Left colon (tissue), 2 donors: ENCODE measurements at regions not wholly inside any gene's neighbourhood (a gene's known extent, or its start where the extent isn't known, plus 50 kb on each side); places are given as distances from the start of the nearest gene placed in this dataset.
"Not testable (repeated sequence)": the region's sequence is repeated elsewhere in the genome, so short reads cannot be mapped to it uniquely, and the experiment has no call there.

Source experiments
- ATAC-seq: fragments of 200-7000 bp; cut with Tn5 transposase; one replicate; pipeline ENCODE4 v1.9.1; 2020; ENCODE audit warnings: mild to moderate bottlenecking, moderate library complexity
- DNase-seq, 2 donors: peaks; one replicate each; pipeline ENCODE4 v3.0.0-alpha.2; 2020
- intact Hi-C, 2 donors: fragments of 100-400 bp; cut with DNase I in 1 of 2; cut with micrococcal nuclease in 1 of 2; formaldehyde crosslinking; loops; one replicate each; pipeline versions ENCODE4 v1.11.2 to v1.14.0; 2022; cut with DNase I, micrococcal nuclease
- donor health status: DM: no; HTN: no; CAD: no.
- donor health status: DM: yes; HTN: yes; CAD: no.

GRCh38 chr6:19158586-19158985, 678.6 kb upstream of the ID4 start:
- ATAC-seq (no peak), DNase-seq (no peak)
- intact Hi-C loops: no loop called here

- ATAC-seq (no peak), DNase-seq (no peak)
- intact Hi-C loops: no loop called here
Observed at GRCh38 chr6:19159089-19159488, 678.1 kb upstream of the ID4 start.

- intact Hi-C loops: no loop called here
Observed at GRCh38 chr6:19159561-19159960, 677.6 kb upstream of the ID4 start.

GRCh38 chr6:19160081-19160730, 677.0 kb upstream of the ID4 start:
- ATAC-seq (no peak), DNase-seq (no peak)
- intact Hi-C loops: no loop called here

More at GRCh38 chr6:19159561-19159960, 677.6 kb upstream of the ID4 start:
- DNase-seq: no peak
- ATAC-seq: no peak

DNA sequence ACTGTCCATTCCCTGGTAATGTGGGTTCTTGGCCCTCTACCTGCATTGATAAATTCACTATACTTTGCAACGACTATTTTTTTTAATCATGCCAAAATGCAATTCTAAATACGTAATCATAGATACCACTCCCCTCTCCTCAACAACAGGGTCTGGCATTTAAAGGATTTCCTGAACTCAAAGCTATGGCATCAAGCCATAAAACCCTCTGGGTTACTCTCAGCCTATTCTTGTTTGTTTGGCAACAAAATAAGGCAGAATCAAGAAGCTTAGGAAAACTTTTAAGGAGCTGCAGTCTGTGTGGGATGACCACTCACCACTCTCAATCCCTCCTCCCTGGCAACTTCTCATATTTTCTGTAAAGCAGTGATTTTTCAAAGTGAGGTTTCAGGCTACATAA, 669.9 kb upstream of the ID4 start:
- DNase-seq (no peak), ATAC-seq (no peak)
- intact Hi-C loops: no loop called here

DNA sequence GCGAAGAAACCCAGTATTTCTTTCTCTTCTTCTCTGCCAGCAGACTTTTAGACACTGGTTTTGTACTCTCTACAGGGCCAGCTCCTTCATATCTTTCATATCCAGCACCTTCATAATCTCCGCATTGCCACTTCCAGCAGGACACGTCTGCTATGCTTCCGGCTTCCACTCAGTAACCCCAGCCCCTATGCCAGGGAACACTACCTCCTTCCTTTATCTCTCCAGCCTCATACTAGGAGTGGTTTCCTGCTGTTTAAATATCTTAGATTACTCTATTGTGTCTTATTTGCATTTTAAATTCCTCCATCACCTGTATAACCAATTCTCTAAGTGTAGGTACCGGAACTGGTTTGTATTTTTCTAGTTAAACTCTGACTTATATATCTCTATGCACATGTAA, 667.8 kb upstream of the ID4 start:
- ATAC-seq: no peak
- intact Hi-C loops: no loop called here
- DNase-seq: no peak

DNA sequence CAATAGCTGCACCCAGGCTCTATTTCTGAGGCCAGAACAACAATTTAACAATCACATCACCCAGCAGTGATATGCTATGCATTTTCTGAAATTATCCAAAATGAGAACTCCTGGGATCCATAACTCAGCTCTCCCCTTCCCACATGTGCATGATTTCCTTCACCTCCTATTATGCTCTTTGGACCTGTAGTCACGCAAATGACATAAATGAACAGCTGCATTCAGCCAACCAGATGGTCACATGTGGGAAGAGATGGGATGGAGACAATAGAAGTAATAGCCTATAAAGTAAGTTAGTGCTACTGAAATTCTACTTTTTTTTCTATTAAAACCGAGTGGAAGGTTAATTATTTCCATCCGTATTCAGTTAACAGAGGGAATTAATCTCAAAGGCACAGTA, 662.1 kb upstream of the ID4 start:
- intact Hi-C loops: no loop called here
- DNase-seq (no peak), ATAC-seq (no peak)

GRCh38 chr6:19180348-19181072, 656.7 kb upstream of the ID4 start:
- intact Hi-C loops: no loop called here
- DNase-seq: peak; percentile 10 to 39
- no peak for ATAC-seq

DNA sequence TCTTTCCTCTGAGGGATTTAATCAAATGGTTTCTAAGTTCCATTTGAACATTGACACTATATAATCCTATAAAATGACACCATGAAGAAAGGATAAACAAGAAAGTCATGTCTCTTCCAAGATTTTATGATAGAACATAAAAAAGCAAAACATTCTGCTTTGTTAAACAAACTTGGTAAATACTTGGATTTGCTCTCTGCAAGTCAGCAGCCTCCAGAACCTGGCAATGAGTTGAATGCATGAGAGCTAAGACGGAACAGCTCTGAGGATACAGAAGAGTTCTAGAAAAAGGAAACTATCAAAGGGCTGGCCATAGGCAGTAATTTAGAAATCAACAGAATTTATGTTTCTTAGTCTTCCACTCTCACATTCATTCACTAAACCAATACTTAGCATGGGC, 656.0 kb upstream of the ID4 start:
- intact Hi-C loops: no loop called here
- ATAC-seq: no peak
- DNase-seq: no peak

GRCh38 chr6:19193624-19194023, 643.5 kb upstream of the ID4 start:
- no peak for ATAC-seq
- DNase-seq: no peak
- intact Hi-C loops: no loop called here

DNA sequence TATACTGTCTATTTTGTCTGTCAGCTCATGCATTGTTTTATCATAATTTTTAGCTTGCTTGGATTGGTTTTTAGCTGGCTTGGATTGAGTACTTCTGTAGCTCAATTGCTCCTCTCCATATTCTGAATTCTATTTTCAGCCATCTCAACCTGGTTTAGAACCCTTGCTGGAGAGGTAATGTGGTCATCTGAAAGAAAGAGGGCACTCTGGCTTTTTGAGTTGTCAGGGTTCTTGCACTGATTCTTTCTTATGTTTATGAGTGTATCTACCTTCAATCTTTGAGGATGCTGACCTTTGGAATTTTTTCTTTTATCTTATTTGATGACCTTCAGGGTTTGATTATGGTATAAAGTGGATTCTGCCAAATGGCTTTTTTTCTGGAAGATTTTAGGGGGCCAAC, 632.7 kb upstream of the ID4 start:
- no peak for ATAC-seq
- no peak for DNase-seq
- intact Hi-C loops: no loop called here

- no peak for ATAC-seq
Observed at GRCh38 chr6:19205076-19205475, 632.1 kb upstream of the ID4 start.

DNA sequence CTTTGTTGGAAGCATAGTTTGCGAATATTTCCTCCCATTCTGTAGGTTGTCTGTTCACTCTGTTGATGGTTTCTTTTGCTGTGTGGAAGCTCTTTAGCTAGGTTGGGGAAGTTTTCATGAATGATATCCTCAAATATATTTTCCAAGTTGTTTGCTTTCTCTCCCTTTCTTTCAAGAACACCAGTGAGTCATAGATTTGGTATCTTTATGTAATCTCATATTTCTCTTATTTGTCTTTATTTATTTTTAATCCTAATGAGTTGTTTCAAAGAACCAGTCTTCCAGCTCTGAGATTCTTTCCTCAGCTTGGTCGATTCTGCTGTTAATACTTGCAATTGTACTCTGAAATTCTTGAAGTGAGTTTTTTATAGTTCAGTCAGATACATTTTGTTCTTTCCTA, 628.0 kb upstream of the ID4 start:
- ATAC-seq (no peak), DNase-seq (no peak)
- intact Hi-C loops: no loop called here

More at GRCh38 chr6:19205076-19205475, 632.1 kb upstream of the ID4 start:
- intact Hi-C loops: no loop called here
- no peak for DNase-seq

GRCh38 chr6:19210849-19211590, 626.1 kb upstream of the ID4 start:
- DNase-seq (peak in 1 of 2 donors; percentile 11), ATAC-seq (no peak)
- intact Hi-C loops: no loop called here

- intact Hi-C loops: no loop called here
- no peak for ATAC-seq
- no peak for DNase-seq
Observed at GRCh38 chr6:19214231-19214630, 622.9 kb upstream of the ID4 start.

DNA sequence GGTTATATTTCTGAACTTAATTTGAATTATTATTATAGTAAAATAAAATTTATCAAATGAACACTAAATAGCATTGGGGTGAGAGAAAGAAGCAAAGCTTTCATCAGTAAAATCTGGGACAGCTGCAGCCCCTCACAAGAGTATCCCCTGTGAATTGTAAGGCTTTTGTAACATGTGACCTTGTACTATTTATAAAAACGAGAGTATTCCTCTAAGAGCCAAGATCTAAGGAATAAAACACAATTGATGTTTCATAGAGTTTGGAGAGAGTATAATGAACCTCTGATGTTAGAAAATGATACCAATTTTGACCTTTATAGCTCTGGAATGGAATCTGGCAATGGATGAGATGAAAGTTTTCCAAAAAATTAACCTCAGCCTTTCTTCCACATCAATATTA, 617.2 kb upstream of the ID4 start:
- DNase-seq: no peak
- ATAC-seq: no peak
- intact Hi-C loops: no loop called here

DNA sequence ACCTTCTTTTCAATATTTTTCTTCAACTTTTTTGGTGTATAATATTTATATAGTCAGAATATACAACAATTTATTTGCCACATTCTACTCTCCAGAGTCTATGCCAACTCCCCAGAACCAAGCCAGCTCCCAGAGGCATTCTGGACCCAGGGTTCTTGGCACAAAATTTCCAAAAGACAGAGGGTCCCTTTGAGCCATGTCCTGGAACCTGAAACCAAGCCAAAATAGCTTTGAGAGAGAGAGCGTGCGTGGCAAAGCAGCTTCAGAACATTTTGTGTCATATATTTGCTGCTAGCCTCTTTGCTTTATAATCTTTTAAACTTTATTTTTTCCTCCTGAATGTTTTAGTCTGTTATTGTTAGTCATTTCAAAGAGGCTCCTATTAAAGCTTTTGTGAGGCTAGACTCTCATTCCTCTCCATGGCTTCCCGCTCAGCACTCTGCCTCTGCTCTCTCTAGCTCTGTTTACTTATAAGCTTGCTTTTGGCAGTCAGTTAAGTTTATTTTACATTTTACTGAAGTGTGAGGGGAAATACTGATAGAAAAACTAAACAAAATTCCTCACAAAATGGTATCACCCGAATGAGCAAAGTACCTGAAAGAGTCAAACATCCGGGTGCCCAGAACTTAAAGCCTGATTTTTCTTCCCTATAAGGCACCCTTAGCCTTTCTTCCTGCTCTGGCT, 605.1 kb upstream of the ID4 start:
- no peak for ATAC-seq
- intact Hi-C loops: no loop called here
- no peak for DNase-seq

DNA sequence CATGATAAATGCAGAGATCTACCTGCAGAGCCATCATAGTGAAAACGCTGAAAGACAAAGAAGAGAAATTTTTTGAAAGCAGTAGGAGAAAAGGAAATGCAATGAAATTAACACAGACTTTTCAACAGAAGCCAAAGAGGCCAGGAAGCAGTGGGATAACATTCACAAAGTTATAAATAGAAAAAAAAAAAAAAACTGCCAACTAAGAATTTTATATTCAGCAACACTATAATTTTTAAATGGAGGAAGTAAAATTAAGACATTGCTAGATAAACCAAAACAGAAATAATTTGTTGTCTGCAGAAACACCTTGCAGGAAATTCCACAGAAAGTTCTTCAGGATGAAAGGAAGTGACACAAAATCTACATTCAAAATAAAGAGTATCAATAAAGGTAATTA, 591.5 kb upstream of the ID4 start:
- intact Hi-C loops: no loop called here
- ATAC-seq: no peak
- no peak for DNase-seq

DNA sequence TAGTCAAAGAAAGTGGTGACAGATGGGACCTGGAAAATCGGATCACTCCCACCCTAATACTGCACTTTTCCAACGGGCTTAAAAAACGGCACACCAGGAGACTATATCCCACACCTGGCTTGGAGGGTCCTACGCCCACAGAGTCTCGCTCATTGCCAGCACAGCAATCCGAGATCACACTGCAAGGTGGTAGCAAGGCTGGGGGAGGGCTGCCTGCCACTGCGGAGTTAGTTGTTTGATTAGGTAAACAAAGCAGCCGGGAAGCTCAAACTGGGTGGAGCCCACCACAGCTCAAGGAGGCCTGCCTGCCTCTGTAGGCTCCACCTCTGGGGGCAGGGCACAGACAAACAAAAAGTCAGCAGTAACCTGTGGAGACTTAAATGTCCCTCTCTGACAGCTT, 590.0 kb upstream of the ID4 start:
- DNase-seq, intact Hi-C loops, ATAC-seq: not testable (repeated sequence)

GRCh38 chr6:19256123-19256522, 581.0 kb upstream of the ID4 start:
- DNase-seq, ATAC-seq, intact Hi-C loops: not testable (repeated sequence)
